ENCODE measurements at regions not wholly inside any gene's neighbourhood (a gene's known extent, or its start where the extent isn't known, plus 50 kb on each side); places are given as distances from the start of the nearest gene placed in this dataset.
A peak's percentile ranks its signal among the peaks of the same experiment; 100 is the strongest.

- TF ChIP-seq, protein P1, sequence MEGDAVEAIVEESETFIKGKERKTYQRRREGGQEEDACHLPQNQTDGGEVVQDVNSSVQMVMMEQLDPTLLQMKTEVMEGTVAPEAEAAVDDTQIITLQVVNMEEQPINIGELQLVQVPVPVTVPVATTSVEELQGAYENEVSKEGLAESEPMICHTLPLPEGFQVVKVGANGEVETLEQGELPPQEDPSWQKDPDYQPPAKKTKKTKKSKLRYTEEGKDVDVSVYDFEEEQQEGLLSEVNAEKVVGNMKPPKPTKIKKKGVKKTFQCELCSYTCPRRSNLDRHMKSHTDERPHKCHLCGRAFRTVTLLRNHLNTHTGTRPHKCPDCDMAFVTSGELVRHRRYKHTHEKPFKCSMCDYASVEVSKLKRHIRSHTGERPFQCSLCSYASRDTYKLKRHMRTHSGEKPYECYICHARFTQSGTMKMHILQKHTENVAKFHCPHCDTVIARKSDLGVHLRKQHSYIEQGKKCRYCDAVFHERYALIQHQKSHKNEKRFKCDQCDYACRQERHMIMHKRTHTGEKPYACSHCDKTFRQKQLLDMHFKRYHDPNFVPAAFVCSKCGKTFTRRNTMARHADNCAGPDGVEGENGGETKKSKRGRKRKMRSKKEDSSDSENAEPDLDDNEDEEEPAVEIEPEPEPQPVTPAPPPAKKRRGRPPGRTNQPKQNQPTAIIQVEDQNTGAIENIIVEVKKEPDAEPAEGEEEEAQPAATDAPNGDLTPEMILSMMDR (IDR thresholded peaks at IDR 0.05; ENCODE audit: low read depth, low read length) = no peak
- no peak for DNase-seq (ENCODE audit: low read depth in 2 of 2)
- no peak overlapping the region for H3K4me3 ChIP-seq (replicated peaks in 1 of 2; ENCODE audit: low read depth in 2 of 2, low read length in 2 of 2)
These were observed 51.0 kb upstream of the CHCHD3 start for GRCh38 chr7:133132906-133133305.

DNA sequence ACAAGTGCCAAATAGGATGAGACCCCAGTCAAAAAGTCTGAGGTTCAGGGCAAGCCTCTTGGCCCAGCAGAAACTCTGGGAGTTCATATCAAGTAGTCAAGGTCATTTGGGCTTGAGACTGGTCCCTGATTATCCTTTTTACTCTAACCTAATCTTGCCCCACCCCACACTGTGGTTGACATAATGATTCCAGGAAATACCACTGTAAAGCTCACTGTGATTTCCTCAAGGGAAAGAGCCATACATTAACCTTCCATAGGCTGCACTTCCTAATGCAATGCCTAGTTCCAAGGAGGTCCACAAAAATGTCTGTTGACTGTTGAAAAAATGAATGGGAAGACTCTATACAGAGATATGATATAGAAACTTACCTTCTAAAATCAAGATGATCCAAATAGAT, 52.9 kb upstream of the CHCHD3 start:
- no peak overlapping the region for H3K4me3 ChIP-seq (replicated peaks in 1 of 2; ENCODE audit: low read depth in 2 of 2, low read length in 2 of 2)
- DNase-seq (ENCODE audit: low read depth in 2 of 2) = no peak
- TF ChIP-seq, protein P1 (IDR thresholded peaks at IDR 0.05; ENCODE audit: low read depth, low read length) = no peak

- TF ChIP-seq, protein P1 (IDR thresholded peaks at IDR 0.05; ENCODE audit: low read depth, low read length) = no peak
- H3K4me3 ChIP-seq (replicated peaks in 1 of 2; ENCODE audit: low read depth in 2 of 2, low read length in 2 of 2) = no peak overlapping the region
- peak in 1 of 2 donors; percentile 2 for DNase-seq (ENCODE audit: low read depth in 2 of 2)
These were observed 53.6 kb upstream of the CHCHD3 start for GRCh38 chr7:133135451-133135850.

GRCh38 chr7:133139350-133139749, 57.5 kb upstream of the CHCHD3 start:
- peak; percentile 55 to 62 for DNase-seq (ENCODE audit: low read depth in 2 of 2)
- no peak overlapping the region for H3K4me3 ChIP-seq (replicated peaks in 1 of 2; ENCODE audit: low read depth in 2 of 2, low read length in 2 of 2)
- TF ChIP-seq, protein P1 (IDR thresholded peaks at IDR 0.05; ENCODE audit: low read depth, low read length) = peak; percentile 35

DNA sequence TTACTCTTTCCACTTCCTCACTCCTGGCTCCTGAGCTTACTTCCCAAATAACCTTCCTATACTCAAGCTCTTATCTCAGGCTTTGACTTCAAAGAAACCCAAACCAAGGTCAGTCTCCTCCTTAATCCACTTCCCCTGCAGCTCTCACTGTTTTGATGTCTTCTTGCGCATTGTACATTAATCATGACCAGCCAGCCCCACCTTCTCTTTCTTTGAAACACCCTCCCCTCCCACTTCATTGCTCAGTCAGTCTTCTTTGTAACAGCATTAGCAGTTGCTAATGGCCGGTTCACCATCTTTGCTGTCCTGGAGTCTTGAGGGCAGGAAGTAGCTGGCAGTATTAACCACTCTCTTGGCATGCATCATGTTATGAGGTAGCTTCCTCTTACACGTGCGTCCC, 57.9 kb upstream of the CHCHD3 start:
- no peak overlapping the region for H3K4me3 ChIP-seq (replicated peaks in 1 of 2; ENCODE audit: low read depth in 2 of 2, low read length in 2 of 2)
- TF ChIP-seq, protein P1 (IDR thresholded peaks at IDR 0.05; ENCODE audit: low read depth, low read length) = no peak
- no peak for DNase-seq (ENCODE audit: low read depth in 2 of 2)

- H3K4me3 ChIP-seq (replicated peaks in 1 of 2; ENCODE audit: low read depth in 2 of 2, low read length in 2 of 2) = no peak overlapping the region
- DNase-seq (ENCODE audit: low read depth in 2 of 2) = no peak
- TF ChIP-seq, protein P1 (IDR thresholded peaks at IDR 0.05; ENCODE audit: low read depth, low read length) = no peak
These were observed 59.2 kb upstream of the CHCHD3 start for GRCh38 chr7:133140994-133141595.

- DNase-seq (ENCODE audit: low read depth in 2 of 2) = no peak
- TF ChIP-seq, protein P1 (IDR thresholded peaks at IDR 0.05; ENCODE audit: low read depth, low read length) = no peak
- no peak overlapping the region for H3K4me3 ChIP-seq (replicated peaks in 1 of 2; ENCODE audit: low read depth in 2 of 2, low read length in 2 of 2)
These were observed 68.9 kb upstream of the CHCHD3 start for GRCh38 chr7:133150760-133151159.
